Gastroesophageal sphincter (tissue), 3 donors: ENCODE measurements at regions not wholly inside any gene's neighbourhood (a gene's known extent, or its start where the extent isn't known, plus 50 kb on each side); places are given as distances from the start of the nearest gene placed in this dataset.

Source experiments
- CTCF ChIP-seq, 4 experiments: fragments of 200-600 bp in 2 of 4; fragments of 450-650 bp in 2 of 4; sonication (generic) in 1 of 4; IDR thresholded peaks; one replicate each; pipeline ENCODE4 v1.5.1; 2017 to 2019; ENCODE audit warnings: antibody characterized with exemption in 4 of 4, mild to moderate bottlenecking in 2 of 4, moderate library complexity in 2 of 4
- EP300 ChIP-seq: sonication (generic); formaldehyde crosslinking; IDR thresholded peaks from one replicate; pipeline ENCODE4 v1.6.1; 2017; ENCODE audit warnings: antibody characterized with exemption, mild to moderate bottlenecking
- POLR2AphosphoS5 ChIP-seq: sonication (generic); formaldehyde crosslinking; IDR thresholded peaks from one replicate; pipeline ENCODE4 v1.6.1; 2017; ENCODE audit warnings: antibody characterized with exemption

GRCh38 chr1:55882931-55883330 is 667.8 kb upstream of the USP24 start:
- TF ChIP-seq CTCF (IDR thresholded peaks at IDR 0.05) (no peak), EP300 (no peak), POLR2AphosphoS5 (no peak)
